ENCODE measurements at regions not wholly inside any gene's neighbourhood (a gene's known extent, or its start where the extent isn't known, plus 50 kb on each side); places are given as distances from the start of the nearest gene placed in this dataset.

DNA sequence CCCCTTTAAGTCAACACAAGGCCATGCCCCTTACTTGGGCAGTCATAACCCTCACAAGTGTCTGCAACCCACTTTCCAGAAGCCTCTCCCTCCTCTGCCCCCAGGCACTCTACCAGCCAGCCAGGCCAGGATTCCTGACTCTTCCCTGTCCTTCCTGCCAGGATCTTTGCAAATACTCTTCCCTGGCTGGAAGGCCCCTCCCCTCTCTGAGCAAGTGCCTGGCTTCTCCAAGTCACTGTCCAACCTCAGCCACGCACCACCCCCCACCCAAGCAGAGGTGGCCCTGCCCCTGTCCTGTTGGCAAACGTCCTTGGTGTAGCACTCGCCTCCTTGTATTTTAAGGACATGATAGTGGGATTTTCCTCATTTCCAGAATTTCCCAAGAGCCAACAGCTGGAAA, 54.7 kb upstream of the USP3 start:
- ATAC-seq (ENCODE audit: low FRiP score) (no peak), DNase-seq (ENCODE audit: low spot score) (no peak)
- no peak for TF ChIP-seq CTCF (IDR thresholded peaks at IDR 0.05)

DNA sequence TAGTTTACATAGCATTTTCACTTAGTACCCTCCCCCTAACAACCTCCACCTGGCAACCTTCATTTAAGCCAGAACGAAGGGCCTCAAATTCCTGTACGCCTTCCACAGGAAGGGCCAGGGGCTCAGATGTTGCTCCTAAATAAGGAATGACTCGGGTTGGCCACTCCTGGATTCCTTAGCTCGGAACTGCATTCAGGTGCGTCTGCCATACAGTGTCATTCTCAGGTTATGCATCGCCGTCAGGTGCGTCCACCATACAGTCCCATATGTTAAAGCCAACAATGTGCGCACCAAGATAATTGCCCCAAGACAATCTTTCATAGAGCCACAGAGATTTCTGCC, 53.5 kb upstream of the USP3 start:
- TF ChIP-seq CTCF (IDR thresholded peaks at IDR 0.05), result no peak
- DNase-seq (ENCODE audit: low spot score), result no peak
- ATAC-seq (ENCODE audit: low FRiP score), result no peak

DNA sequence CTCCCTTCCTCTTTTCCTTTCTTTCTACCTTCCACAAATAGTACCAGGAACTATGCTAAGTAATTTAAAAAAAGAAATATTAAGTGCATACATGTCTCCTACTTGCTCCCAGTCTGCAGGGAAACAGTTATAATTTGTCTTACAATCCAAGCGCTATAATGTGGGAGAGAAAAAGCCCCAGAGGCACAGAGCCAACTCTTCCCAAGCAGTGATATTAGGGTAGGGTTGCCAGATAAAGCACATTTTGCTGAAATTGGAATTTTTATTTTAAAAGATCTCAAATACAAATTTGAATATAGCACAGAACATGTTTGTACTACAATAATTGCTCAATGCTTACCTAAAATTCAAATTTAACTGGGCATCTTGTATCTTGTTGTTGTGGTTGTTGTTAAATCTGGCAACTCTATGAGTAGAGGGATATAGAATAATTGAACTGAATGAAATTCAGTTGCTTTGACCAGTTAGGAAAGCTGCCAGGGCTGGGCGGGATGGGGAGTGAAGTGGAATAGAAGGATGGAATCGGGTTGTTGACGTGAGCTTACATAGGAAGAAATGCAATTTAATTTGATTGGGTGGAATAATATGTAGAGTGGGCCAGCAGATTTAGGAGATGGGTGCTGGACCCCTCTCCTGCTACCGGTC, 52.6 kb upstream of the USP3 start:
- DNase-seq (ENCODE audit: low spot score) (no peak), ATAC-seq (ENCODE audit: low FRiP score) (no peak)
- TF ChIP-seq CTCF (IDR thresholded peaks at IDR 0.05), result no peak

DNA sequence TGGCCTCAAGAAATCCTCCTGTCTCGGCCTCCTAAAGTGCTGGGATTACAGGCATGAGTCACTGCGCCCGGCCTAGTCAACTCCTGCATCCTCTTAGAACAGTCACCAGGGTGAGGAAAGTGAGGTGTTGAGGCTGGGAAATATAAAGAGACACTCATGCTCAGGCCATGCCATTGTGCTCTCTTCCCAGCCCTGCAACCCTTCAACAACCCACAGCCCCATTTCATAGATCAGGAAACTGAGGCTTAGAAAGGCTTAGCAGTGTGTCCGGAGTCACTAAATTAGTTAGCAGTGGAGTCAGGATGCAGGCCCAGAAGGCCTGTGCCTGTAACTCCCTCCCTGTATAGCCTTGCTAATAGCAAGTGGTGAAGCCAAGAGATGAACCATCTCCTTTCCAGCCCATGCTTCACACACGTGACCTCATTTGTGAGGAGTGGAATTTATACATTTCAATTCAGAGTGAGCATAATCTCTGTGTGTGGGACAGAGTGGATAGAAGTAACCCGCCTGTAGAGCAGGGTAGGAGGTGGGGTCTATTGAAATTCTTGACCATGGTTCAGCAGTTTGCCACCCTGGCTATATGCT, 51.7 kb upstream of the USP3 start:
- peak; percentile 11 for ATAC-seq (ENCODE audit: low FRiP score)
- DNase-seq (ENCODE audit: low spot score), result no peak

GRCh38 chr15:63453186-63453905, 51.0 kb upstream of the USP3 start:
- DNase-seq (ENCODE audit: low spot score) (no peak), ATAC-seq (ENCODE audit: low FRiP score) (no peak)
- no peak for TF ChIP-seq CTCF (IDR thresholded peaks at IDR 0.05)

More for the DNA sequence above, 51.7 kb upstream of the USP3 start:
- TF ChIP-seq CTCF (IDR thresholded peaks at IDR 0.05), result no peak

DNA sequence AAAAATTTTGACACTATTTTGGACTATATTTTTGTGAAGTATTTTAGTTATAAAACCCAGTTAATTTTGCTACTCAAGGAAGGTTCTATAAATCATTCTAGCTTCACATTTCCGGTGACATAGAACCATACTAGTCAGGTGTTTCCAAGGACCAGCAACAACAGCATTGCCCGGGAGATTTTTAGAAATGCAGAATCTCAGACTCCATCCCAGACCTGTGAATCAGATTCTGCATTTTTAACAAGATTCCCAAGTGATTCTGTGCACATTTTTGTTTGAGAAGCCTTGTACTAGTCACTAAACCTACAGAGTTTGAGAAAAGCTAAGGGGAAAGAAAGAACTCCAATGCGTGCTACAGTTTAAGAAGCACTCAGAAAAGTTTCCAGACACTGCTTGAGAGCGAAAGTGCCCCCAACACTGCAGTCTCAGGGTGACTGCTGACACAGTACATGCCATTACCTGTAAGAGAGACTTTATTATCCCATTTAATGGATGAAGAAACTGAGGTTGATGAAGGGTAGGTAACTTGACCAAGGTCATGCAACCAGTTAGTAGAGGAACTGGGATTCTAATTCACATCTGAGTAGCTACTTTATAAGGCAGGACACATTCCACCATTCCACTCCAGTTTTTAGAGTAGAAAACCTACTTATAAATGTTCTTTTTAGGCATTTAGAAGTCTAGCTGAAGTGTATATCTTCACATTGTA, 49.7 kb upstream of the USP3 start:
- DNase-seq (ENCODE audit: low spot score) (no peak), ATAC-seq (ENCODE audit: low FRiP score) (no peak)
- no peak for TF ChIP-seq CTCF (IDR thresholded peaks at IDR 0.05)

Data from omental fat pad (tissue), 3 donors.